Epithelial cell of proximal tubule (primary cell): ENCODE measurements at regions not wholly inside any gene's neighbourhood (a gene's known extent, or its start where the extent isn't known, plus 50 kb on each side); places are given as distances from the start of the nearest gene placed in this dataset.

Source experiments
- DNase-seq: peaks from one replicate; pipeline ENCODE4 v3.0.0-alpha.2; 2011; ENCODE audit warnings: low read depth
- H3K4me3 ChIP-seq: 2 replicates; pipeline ENCODE4 v1.5.1; 2011; ENCODE audit warnings: low read depth, mild to moderate bottlenecking, low read length
- CTCF ChIP-seq: conservative IDR thresholded peaks from 2 replicates; pipeline ENCODE4 v1.5.1; 2012; ENCODE audit warnings: low read depth, mild to moderate bottlenecking, low read length

- H3K4me3 ChIP-seq: no peak overlapping the region
- no peak for TF ChIP-seq CTCF
- no peak for DNase-seq
Observed at GRCh38 chr16:73323880-73324279, 276.0 kb upstream of the ZFHX3 start.

- H3K4me3 ChIP-seq: no peak overlapping the region
- TF ChIP-seq CTCF: no peak
- no peak for DNase-seq
Observed at GRCh38 chr16:73322856-73323255, 274.9 kb upstream of the ZFHX3 start.

GRCh38 chr16:73321853-73322252, 273.9 kb upstream of the ZFHX3 start:
- TF ChIP-seq CTCF: no peak
- H3K4me3 ChIP-seq: no peak overlapping the region
- DNase-seq: no peak

- TF ChIP-seq CTCF: no peak
- no peak for DNase-seq
- no peak overlapping the region for H3K4me3 ChIP-seq
Observed at GRCh38 chr16:73319737-73320136, 271.8 kb upstream of the ZFHX3 start.

GRCh38 chr16:73319261-73319660, 271.3 kb upstream of the ZFHX3 start:
- DNase-seq: no peak
- no peak for TF ChIP-seq CTCF
- H3K4me3 ChIP-seq: no peak overlapping the region

GRCh38 chr16:73317321-73317857, 269.5 kb upstream of the ZFHX3 start:
- no peak for TF ChIP-seq CTCF
- no peak overlapping the region for H3K4me3 ChIP-seq
- no peak for DNase-seq

GRCh38 chr16:73315645-73316044, 267.7 kb upstream of the ZFHX3 start:
- DNase-seq: no peak
- no peak for TF ChIP-seq CTCF
- no peak overlapping the region for H3K4me3 ChIP-seq
